NCI-H1417 (cell line): ENCODE measurements at regions not wholly inside any gene's neighbourhood (a gene's known extent, or its start where the extent isn't known, plus 50 kb on each side); places are given as distances from the start of the nearest gene placed in this dataset.
"Not testable (repeated sequence)": the region's sequence is repeated elsewhere in the genome, so short reads cannot be mapped to it uniquely, and the experiment has no call there.

Experiments used
- DNase-seq, 3 experiments: peaks; one replicate each; lab custom pipeline; 2025; lab: John Stamatoyannopoulos, UW

GRCh38 chr13:73808318-73808717, 325.9 kb downstream of the KLF12 start:
- DNase-seq, result no peak

- not testable (repeated sequence) for DNase-seq
Observed at GRCh38 chr13:73805326-73805958, 328.8 kb downstream of the KLF12 start.

GRCh38 chr13:73803997-73804396, 330.2 kb downstream of the KLF12 start:
- DNase-seq, result no peak

- no peak for DNase-seq
Observed at GRCh38 chr13:73800011-73800410, 334.2 kb downstream of the KLF12 start.

- no peak for DNase-seq
Observed at GRCh38 chr13:73794755-73795154, 339.4 kb downstream of the KLF12 start.

- DNase-seq, result no peak
Observed at GRCh38 chr13:73793361-73793760, 340.8 kb downstream of the KLF12 start.

GRCh38 chr13:73792796-73793195, 341.4 kb downstream of the KLF12 start:
- no peak for DNase-seq

GRCh38 chr13:73782450-73783449, 351.5 kb downstream of the KLF12 start:
- DNase-seq, result peak in 2 of 3 experiments; percentile 70 to 93

- DNase-seq, result no peak
Observed at GRCh38 chr13:73781384-73781783, 352.8 kb downstream of the KLF12 start.

GRCh38 chr13:73779881-73780280, 354.3 kb downstream of the KLF12 start:
- DNase-seq, result no peak

- no peak for DNase-seq
Observed at GRCh38 chr13:73778242-73778864, 355.9 kb downstream of the KLF12 start.

- DNase-seq, result no peak
Observed at GRCh38 chr13:73777134-73777533, 357.1 kb downstream of the KLF12 start.

GRCh38 chr13:73776151-73776785, 357.9 kb downstream of the KLF12 start:
- no peak for DNase-seq

- DNase-seq, result no peak
Observed at GRCh38 chr13:73773168-73773549, 361.0 kb downstream of the KLF12 start.

- DNase-seq, result no peak
Observed at GRCh38 chr13:73772449-73773167, 361.6 kb downstream of the KLF12 start.

- peak in 2 of 3 experiments; percentile 31 to 68 for DNase-seq
Observed at GRCh38 chr13:73767747-73768315, 366.4 kb downstream of the KLF12 start.

- peak; percentile 56 to 87 (median 68) for DNase-seq
Observed at GRCh38 chr13:73767191-73767741, 366.9 kb downstream of the KLF12 start.

- DNase-seq, result peak; percentile 94 to 100 (median 97)
Observed at GRCh38 chr13:73765651-73766384, 368.4 kb downstream of the KLF12 start.

- DNase-seq, result no peak
Observed at GRCh38 chr13:73759434-73759833, 374.8 kb downstream of the KLF12 start.
